CD4-positive, alpha-beta T cell treated with Interleukin-15 for 4 hours (primary cell): ENCODE measurements at regions not wholly inside any gene's neighbourhood (a gene's known extent, or its start where the extent isn't known, plus 50 kb on each side); places are given as distances from the start of the nearest gene placed in this dataset.
A peak's percentile ranks its signal among the peaks of the same experiment; 100 is the strongest.

Experiments
- DNase-seq: peaks from one replicate; pipeline ENCODE4 v3.0.0-alpha.2; 2020; ENCODE audit warnings: low spot score

DNA sequence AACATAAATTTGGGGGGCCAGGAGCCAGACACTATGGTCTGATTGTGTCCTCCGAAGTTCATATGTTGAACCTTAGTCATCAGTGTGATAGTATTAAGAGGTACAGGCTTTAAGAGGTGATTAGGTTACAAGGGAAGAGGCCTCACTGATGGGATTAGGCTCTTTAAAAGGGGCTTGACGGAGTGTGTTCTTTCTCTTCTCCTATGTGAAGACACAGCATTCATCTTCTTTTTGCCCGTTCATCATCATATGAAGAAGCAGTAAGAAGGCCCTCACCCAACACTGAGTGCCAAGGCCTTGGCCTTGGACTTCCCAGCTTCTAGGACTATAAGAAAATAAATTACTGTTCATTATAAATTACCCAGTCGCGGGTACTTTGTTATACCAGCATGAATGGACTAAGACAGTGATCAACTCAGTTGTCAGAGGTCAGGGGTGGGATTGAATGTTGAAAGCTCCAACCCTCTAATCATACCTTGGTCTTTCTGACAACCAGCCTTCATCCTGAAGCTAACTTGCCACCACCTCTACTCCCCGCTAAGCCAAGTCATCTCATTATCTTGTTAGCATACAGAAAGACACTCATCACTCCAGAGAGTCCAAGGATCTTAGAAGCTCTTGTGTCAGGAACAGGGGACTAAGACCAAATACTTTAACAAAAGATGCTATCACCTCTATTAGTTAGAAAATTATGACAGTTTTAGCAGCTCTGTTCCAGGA, 543.4 kb upstream of the DIPK2B start:
- no peak for DNase-seq

DNA sequence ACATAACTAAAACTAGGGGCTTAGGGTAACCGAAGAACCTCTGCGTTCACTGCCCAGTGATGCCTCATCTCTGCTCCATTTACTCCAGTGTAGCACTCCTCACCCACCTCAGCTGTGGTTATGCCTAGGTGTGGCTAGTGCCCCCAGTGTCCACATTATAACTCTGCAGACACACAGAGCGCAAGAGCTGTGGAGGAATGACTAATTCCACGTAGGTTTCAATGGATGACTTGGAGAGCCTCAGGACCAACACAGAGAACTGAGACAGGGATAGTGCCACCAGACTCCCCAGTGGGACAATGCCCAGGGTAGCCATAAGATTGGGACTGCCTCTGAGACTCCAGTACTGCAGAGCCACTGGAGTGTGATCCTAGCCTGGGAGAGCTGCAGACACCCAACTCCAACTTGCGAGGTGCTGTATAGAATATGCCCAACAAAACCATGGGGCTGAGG, 542.4 kb upstream of the DIPK2B start:
- no peak for DNase-seq

DNA sequence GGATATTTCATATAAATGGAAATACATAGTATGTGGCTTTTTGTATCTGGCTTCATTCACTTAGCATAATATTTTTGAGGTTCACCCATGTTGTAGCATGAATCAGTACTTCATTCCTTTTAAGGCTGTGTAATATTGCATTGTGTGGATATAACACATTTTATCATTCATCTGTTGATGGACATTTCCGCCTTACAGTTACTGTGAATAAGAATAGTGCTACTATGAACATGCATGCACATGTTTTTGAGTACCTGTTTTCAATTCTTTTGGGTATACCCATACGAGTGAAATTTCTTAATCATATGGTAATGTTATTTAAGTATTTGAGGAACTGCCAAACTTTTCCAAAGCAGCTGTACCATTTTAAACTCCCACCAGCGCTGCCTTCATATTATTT, 539.6 kb upstream of the DIPK2B start:
- no peak for DNase-seq

DNA sequence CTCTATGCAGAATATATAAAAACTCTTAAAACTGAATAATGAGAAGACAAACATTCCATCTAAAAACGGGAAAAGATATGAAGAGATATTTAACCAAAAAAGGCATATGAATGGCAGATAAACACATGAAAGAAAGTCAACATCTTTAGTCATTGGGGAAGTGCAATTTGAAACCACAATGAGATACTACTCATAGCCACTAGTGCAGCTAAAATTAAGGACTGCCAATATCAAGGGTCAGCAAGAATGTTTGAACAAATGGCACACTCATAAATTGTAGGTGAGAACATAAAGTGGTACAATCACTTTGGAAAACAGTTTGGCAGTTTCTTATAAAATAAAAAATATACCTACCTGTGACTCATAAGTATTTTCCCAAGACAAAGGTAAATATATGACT, 534.9 kb upstream of the DIPK2B start:
- DNase-seq, result no peak

DNA sequence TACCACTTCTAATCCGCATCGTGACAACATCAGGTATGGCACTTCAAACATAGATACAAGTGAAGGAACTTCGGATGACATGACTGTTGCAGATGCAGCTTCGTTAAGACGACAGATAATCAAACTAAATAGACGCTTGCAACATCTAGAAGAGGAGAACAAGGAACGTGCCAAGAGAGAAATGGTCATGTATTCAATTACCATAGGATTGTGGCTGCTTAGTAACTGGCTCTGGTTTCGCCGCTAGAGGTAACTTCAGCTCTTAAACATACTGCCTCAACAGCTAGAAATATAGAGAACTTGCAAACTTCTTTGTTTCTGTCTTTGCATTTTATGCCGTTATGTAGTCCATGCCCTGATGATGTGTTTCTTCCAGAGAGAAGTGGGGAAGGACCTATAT, 530.8 kb upstream of the DIPK2B start:
- DNase-seq, result no peak

DNA sequence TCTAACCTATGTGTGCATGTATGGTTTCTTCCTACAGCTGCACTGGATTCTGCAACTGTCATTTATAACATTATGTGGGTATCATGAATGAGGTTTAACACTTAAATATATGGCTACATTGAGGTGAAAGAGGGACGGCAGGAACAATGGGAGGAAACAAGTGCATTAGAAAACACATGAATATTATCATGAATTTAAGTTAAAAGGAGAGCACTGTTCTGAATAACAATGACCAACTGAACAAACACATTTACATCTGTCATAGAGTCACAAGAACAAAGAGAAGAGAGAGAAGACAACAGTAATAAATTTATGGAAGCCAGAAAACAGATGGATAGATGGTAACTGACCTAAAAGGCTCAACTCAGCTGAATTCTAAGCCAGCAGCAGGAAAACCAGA, 527.1 kb upstream of the DIPK2B start:
- no peak for DNase-seq

DNA sequence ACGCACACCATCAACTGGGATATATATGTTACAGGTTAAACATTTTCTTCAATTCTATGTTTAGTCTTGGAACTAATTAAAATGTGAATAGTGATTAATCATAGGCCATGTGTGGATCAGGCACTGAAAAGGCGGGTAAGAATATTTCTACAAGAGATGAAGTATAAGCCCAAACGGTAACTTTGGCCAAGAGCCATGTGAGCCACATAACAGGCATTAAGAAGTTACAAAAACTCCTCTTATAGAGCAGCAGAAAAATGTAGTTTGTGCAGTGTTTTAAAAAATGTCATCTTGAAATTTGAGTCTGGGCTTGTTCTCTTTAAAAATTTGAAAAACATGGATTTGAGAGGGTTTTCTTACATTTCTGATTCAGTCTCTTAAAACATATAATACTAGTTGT, 521.8 kb upstream of the DIPK2B start:
- no peak for DNase-seq

DNA sequence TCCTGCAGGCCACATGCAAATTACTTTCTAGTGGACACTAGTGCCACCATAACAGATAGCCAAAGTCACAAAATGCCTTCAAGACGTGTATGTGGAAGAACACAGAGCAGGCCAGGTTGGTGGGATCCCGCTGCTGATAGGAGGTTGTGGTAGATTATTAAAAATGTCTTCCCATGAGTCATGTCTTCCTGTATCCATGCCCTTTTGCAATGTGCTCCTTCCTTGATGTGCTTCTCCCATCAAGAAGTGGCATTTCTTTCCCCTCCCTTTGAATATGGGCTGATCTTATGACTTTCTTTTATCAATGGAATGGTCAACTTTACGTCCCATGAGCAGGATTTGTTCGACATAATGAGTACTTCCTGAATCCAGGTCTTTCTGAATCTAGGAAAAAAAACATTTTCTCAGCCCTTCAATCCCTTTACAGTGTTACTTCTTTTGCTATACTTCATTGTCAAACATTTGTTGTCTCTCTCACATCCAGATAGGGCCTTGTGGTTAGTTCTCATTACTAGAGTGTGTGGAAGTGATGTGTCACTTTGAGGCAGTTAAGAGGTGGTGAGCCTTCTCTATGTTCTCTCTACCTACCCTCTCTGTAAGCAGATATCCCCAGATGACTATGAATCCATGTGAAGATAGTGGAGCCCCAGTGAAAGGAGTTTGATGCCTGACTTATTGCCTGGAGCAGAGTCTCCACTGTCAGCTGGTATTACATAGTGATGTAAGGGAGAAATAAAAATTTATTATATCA, 519.2 kb upstream of the DIPK2B start:
- DNase-seq, result no peak

DNA sequence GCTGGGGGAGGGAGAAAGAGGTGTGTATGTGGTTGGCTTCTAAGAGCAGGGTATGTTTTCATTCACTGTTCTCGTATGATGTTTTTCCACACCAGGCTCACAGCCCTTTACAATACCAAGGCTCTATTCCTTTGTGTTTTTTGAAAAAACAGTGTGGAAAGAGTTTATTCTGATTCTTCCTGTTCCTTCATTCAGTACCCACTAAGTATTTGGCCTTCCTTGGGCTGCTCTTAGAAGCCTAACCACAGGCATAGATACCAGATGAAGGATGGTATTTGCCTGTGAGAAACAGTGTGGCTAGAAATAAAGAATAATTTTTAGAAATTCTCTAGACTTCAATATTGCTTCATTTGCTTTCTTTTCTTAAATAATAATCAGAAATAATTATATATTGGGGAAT, 518.0 kb upstream of the DIPK2B start:
- no peak for DNase-seq

DNA sequence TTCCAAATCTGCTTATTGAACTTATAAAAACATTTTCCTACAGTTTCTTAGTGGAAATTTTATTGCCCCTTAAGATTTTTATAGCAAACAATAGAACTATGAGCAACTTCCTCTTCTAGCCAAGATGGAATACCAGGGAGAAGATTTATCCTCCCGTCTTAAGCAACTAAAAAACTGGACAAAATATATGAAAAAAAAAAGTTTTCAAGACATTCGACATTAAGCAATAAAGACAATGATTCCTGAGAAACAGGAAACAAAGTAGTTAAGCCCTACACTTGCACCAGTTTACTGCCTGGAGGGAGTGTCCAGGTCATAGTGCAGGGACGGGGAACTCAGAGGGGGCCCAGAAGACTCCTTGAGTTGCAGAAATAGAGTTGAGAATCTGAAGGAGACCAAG, 516.1 kb upstream of the DIPK2B start:
- no peak for DNase-seq

DNA sequence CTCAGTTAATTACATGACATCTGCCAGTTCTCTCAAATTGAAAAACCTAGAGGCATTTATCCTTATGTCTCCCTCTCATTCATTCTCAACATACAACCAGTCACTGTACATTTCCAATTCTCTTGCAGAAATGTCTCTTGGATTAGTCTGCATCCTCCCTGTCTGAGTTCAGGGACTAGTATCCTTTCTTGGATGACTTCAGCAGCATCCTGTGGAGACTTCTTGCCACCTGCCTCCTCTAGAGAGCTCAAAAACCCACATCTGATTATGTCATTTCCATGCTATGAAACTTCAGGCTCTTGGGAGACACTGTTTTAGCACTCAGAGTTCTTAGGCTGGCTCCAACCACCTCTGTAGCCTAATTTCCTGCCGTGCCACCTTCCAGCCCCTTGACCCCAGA, 515.1 kb upstream of the DIPK2B start:
- no peak for DNase-seq

DNA sequence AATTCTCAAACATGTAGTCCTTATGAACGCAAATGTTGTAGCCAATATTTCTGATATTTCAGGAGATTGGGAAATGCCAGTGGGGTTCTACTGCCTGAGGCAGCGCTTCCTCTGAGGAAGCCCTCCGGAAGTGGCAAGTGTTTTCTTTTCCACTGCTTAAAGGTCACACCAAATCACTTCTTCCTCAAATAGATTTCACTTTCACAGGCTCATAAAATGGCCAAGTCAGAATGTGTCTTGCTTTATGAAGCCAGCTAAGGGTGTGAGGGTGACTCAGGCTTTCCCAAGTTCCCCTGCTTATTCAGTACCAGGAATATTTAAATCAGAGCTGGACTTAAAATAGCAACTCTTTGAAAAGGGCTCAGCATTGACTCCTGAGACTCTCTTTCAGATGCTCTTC, 514.2 kb upstream of the DIPK2B start:
- DNase-seq, result no peak

DNA sequence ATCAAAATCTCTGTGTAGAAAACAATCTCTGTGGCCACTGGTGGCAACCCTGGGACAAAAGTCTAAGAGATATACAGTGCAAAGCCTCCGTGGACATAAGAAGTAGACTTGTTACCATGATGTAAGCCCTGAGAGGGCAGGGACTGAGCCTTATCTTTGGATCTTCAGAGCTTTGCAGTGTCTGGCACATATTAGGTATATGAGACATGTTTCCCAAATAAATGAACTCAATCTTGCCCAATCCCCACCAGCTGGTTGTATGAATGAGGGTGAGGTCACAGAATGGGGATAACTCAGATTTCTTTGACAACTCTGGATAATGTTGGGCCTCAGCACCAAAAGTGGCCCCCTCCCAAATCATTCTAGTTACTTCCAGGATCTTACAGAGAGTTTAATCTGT, 511.4 kb upstream of the DIPK2B start:
- no peak for DNase-seq

DNA sequence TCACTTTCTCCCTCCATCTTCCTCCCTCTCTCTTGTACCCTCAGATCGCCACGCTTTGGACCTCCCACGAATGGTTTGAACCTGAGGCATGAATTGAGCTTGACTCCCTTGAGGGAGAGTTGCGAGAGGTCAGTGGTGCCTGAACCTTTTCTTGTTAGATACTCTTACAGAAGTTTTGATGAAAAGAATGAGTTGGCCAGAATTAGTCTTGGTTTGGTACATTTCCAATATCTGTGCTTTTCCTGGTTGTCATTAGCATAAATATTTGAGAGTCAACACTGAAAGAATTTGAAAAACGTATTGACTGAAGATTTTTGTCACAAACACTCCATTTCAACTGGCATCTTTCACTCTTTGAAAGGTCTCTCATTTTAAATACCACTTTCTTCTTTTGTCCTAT, 510.6 kb upstream of the DIPK2B start:
- no peak for DNase-seq

DNA sequence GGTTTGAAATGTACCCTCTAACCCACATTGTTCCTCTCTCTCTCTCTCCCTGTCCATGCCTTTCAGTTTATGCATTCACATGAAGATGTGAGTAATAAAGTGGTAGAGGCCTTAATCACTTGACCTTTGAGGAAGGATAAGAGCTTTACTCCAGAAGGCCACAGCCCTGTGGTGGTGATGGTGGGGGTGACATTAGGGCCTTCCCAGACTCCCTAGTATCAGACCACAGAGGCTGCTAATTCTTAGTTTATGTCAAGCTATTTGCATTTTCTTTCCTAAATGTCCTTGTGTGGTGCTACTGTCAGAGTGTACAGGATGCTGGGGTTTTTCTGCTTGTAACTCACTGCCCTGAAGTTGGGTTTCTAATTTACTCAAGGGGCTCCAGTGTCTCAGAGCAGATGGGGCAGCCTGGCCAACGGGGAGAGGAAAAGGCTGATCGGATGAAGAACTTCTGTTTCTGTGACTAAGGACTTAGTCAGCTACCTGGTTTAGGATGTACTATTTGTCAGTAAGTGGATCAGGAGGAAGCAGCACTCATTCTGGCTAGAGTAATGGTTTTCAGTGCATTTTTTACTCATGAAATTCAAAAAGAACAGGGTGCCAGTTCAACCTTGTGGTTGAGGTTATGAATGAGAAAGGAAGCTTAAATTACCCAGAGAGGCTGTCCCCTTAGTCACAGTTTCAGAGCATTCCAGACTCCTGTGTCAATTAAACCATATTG, 509.6 kb upstream of the DIPK2B start:
- DNase-seq, result peak; percentile 13

DNA sequence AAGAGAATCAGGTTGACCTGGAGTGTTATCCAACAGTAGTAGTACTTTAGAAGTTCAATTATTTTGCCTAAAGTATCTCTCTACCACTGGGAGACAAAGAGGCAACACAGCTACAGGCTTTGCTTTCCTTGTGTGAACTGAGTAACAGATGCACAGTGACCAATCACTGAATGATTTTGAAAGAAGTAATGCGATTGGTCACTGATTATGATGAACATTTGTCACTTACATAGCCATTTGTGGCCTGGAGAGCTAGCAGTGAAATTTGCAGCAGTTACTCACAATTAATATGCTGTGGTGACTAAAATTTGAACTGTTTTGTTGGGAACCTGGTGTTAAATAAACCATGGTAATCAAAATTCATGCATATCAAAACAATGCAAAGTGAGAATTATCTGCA, 508.7 kb upstream of the DIPK2B start:
- DNase-seq, result no peak

DNA sequence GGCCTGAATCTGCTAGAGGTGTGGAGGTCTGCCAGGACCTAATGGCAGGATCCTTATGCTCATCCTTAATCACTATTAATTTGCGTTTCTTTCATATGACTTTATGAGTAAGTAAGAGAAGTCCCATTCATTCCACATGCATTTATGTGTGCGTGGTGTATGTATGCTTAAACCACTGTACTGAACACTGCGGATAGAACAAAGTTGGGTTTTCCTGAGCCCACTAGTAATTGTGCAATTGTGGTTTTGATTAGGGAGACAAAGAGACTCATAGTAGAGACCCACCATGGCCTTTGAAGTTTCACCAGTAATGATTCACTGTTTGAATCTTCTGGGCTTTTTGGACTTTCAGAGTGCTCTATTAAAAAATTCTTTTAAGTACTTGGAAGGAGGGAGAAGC, 498.5 kb upstream of the DIPK2B start:
- no peak for DNase-seq

DNA sequence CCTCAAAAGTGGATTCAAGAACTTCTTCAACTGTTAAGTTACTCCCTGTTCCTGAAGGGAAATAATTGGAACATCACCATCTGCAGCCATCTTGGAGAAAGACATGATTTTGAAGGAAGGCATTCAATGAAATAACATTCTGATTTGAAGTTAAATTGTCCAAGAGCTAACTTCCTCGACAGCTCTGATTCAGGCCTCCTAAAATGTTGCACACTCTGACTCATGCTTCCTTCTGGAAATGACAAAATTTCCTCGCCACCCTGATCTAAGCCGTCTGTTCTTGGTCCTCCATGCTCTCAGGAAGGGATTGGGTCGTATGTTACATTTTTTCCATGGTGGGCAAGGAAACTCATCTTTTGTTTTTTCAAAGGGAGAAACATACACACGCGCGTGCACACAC, 496.9 kb upstream of the DIPK2B start:
- DNase-seq, result no peak

DNA sequence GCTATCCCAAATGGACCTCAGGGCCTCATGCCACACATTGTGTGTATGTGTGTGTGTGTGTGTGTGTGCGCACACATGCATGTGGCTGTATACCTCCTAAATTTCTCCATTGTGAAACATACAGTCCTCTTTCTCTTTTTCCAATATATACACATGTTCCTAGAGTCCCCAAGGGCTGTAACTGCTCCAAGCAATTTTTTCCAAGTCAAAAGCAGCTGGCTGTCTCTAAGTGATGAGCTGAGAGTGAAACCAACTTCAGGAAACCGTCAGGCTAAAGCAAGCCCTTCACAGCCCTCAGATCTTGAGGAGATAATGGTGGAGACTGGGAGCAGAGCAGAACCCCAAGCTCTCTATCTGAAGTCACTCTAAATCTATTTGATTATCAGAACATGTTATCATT, 496.1 kb upstream of the DIPK2B start:
- no peak for DNase-seq

DNA sequence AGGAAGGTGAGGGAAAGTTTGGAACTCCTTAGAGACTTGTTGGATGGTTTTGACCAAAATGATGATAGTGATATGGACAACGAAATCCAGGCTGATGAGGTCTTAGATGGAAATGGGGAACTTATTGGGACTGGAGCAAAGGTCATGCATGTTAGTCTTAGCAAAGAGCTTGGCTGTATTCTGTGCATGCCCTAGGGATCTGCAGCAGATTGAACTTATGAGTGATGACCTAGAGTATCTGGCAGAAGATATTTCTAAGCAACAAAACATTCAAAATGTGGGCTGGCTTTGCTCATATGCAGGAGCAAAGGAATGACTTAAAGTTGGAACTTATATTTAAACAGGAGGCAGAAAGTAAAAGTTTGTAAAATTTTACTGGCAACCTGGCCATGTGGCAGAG, 489.3 kb upstream of the DIPK2B start:
- no peak for DNase-seq

DNA sequence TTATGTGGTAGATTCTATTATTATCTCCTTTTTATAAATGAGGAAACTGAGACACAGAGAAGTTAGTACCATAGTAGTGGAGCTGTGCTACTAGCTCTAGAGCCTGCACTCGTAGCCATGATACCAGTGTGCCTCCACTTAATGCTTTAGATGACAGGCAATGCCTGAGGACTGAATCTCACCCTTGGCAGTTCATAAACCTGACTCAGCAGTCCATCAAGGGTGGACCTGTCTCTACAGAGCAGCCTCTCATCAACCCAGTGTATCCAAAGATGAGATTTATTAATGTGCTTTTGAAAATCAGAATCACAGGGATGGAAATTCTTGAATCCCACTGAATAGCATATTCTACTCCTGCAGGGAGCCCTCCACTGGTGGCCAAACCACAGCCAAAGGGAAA, 483.2 kb upstream of the DIPK2B start:
- no peak for DNase-seq

DNA sequence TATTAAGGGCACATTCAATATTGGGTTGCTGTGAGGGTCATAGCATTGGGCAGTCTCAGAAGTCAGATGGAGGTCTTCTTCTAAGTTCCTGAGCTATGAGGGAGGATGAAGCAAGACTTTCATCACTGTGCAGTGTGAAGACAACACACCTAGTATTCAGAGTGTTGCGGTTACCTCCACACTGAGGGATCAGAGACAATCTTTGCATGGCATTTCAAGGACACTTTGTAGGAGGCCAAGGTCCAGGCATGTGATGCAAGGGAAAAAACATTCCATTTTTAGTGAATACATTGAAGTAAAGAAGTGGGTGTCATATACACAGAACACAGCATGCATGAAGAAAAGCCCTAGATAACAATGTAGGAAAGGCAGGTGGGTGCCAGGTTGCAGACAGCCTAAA, 481.2 kb upstream of the DIPK2B start:
- DNase-seq, result no peak

DNA sequence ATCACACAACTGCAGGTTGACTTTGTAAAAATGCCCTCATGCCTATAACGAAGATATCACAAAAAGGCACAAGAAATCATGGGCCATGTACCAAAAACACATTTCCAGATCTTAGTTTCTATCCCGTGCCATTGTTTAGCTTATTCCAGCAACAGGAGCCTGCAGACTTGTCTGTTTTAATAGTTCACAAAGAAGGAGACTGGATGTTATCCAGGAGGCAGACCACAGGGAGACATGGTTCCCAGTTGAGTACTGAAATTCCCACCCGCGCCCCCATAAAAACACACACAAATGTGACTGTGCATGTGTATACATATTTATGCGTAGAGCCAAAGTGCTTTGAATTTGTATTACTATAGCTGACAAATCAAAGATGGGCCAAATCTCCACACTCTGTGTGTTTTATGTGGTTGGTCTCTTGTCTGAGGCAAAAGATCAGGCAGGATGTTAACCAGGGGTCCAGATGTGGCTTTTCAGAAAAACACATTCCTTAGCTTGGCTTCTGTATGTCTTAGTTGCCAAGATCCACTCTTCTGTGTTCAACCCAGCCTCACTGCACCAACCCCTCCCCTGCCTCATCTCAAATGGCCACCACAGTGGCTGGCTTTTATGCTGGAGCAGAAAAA, 469.2 kb upstream of the DIPK2B start:
- DNase-seq, result no peak
